Fibroblast of lung (primary cell): ENCODE measurements at regions not wholly inside any gene's neighbourhood (a gene's known extent, or its start where the extent isn't known, plus 50 kb on each side); places are given as distances from the start of the nearest gene placed in this dataset.

Experiments used
- EZH2 ChIP-seq: IDR thresholded peaks from 2 replicates; pipeline ENCODE4 v1.5.1; 2012; ENCODE audit warnings: low read length, control low read depth, mild to moderate bottlenecking; ENCODE audit errors: missing control alignments
- TF ChIP-seq, protein P1 (sequence below), 2 donors: IDR thresholded peaks in 1 of 2; conservative IDR thresholded peaks in 1 of 2; 1 replicate in 1 of 2; 2 replicates in 1 of 2; pipeline ENCODE4 v1.5.1; 2011 to 2012; ENCODE audit warnings: low read length in 2 of 2, control low read depth in 1 of 2, inconsistent platforms in 1 of 2, low read depth in 1 of 2, mild to moderate bottlenecking in 1 of 2

DNA sequence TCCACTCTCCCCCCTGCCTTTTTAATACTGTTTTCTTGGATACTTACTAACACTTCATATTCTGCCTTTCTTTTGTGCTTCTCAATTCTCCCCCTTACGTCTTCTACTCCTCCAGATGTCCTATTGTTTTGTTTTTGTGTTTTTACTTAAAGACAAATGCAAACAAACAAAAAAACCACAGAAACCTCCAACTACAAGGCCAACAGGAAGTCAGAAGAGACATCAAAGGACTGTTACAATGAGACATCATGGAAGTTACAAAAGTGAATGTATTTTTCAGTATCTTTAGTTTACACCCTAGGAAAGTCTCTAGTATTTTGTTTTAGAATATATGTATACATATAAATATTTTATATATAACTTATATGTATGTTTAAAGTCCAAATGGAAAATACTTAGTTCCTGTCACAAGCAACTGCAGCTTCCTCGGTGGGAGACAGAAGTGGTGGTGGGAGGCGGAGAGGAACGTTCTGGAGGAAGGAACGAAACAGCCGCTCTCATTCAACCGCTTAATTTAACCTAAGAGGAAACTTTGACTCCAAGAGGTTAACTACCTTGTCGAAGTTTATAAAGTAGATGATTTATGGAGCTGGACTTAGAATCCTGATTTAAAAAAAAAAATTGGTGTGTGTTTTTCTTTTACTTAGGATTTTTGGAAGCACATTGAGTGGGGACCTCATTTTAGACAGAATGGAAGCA lies 168.9 kb upstream of the PDE10A start:
- TF ChIP-seq, protein P1, sequence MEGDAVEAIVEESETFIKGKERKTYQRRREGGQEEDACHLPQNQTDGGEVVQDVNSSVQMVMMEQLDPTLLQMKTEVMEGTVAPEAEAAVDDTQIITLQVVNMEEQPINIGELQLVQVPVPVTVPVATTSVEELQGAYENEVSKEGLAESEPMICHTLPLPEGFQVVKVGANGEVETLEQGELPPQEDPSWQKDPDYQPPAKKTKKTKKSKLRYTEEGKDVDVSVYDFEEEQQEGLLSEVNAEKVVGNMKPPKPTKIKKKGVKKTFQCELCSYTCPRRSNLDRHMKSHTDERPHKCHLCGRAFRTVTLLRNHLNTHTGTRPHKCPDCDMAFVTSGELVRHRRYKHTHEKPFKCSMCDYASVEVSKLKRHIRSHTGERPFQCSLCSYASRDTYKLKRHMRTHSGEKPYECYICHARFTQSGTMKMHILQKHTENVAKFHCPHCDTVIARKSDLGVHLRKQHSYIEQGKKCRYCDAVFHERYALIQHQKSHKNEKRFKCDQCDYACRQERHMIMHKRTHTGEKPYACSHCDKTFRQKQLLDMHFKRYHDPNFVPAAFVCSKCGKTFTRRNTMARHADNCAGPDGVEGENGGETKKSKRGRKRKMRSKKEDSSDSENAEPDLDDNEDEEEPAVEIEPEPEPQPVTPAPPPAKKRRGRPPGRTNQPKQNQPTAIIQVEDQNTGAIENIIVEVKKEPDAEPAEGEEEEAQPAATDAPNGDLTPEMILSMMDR (conservative IDR thresholded peaks at IDR 0.05 in 1 of 2, IDR thresholded peaks at IDR 0.05 in 1 of 2; ENCODE audit: low read depth in 1 of 2, low read length in 2 of 2): no peak
- no peak for TF ChIP-seq EZH2
